ENCODE measurements at regions not wholly inside any gene's neighbourhood (a gene's known extent, or its start where the extent isn't known, plus 50 kb on each side); places are given as distances from the start of the nearest gene placed in this dataset.
"Not testable (repeated sequence)": the region's sequence is repeated elsewhere in the genome, so short reads cannot be mapped to it uniquely, and the experiment has no call there.

GRCh38 chr5:13640270-13640669 is 304.2 kb downstream of the DNAH5 start:
- no peak for DNase-seq

GRCh38 chr5:13632676-13633075 is 311.8 kb downstream of the DNAH5 start:
- peak; percentile 3 for DNase-seq

DNA sequence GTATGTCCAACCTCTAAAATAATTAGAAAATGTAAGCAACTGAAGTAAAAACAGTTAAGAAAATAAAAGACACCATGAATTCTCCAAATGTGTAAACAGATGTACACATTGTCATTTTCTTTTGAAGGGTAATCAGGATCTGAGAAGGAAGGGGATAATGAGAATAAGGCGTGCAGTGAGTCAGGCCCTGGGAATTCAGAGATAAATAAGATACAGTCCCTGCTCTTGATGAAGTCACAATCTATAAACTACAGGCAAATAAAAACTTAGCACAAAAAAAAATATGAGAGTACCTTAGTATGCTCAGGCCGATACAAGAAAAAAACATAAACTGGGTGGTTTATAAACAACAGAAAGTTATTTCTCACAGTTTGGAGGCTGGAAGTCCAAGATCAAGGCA is 315.3 kb downstream of the DNAH5 start:
- DNase-seq = no peak

- no peak for DNase-seq
Measured at GRCh38 chr5:13627673-13628454, 316.6 kb downstream of the DNAH5 start.

DNA sequence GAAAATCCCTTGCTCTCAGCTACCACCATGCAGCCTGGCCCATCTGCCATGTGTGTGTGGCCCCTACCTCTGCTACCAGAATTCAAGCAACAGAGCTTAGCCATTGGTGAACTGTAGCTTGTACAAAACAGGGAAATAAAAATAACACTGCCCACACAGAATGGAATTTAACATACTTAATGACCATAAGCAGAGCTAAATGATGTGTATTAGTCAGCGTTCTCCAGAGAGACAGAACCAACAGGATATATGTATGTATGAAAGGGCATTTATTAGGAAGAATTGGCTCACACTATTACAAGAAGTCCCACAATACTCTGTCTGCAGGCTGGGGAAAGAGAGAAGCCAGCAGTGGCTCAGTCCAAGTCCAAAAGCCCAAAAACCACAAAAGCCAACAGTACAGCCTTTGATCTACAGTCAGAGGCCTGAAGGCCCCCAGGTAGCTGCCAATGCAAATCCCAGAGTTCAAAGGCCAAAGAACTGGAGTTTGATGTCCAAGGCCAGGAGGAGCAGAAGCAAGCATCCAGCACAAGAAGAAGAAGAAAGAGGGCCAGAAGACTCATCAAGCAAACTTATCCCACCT is 318.8 kb downstream of the DNAH5 start:
- DNase-seq = no peak

DNA sequence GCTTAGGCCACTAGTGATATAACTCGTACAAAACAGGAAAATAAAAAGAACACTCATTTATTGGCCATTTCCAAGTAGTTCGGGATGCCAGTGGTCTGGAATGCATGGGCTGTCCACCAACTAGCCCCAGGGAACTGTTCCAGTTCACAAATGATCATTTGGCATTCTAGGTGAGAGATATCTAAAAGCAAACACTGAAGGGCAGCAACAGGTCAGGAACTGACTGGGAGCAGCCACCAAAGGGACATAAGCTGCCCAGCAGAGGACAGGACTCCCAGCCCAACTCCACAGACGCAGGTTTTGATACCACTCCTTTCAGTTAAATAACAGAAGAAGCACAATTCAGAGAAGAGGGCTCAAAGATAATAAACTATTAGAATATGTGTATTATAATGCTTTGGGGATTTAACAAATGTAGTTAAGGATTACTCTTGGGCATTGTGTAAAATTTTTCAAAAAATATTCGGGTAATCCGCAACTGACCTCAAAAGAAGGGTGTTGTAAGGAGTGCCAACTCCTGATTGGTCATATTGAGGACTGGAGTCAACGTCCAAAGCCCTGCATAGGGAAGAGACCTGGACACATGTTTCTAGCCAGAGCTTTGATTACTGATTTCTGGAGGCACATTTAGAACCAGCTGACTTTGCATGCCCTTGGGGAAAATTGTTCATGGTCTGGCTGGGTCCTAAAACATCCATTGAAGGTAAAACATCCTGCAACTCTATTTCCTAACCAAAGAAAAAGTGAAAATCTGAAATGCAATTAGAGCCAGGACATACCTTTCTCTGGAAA is 320.0 kb downstream of the DNAH5 start:
- DNase-seq = no peak

DNA sequence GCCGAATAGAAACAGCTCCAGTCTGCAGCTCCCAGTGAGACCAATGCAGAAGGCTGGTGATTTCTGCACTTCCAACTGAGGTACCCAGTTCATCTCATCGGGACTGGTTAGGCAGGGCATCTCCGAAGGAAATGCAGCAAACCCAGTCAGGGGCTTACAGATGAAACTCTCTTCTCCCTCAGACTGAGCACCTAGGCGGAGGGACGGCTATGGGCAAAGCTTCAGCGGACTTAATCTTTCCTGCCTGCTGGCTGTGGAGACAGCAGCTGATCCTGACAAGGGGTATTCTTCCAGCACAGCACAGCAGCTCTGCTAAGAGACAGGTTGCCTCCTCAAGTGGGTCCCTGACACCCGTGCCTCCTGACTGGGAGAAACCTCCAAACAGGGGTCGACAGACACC is 330.9 kb downstream of the DNAH5 start:
- DNase-seq = no peak

DNA sequence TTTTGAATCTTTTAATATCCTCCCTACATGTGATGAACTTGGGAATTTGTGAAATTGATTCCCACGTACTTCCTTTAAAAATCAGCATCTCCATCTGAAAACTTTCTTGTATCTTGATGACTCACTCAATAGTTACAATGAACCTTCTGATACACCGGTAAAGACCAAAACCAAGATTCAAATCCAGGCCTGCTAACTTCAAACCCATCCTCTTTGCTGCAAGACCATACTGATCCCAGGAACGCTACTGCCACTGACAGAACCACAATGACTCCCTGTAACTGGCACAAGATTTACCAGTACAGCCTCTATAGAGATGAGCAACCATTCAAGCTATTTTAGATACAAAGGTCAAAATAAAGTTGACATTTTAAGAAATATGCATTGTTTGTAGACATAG is 332.9 kb downstream of the DNAH5 start:
- no peak for DNase-seq

- DNase-seq = no peak
Measured at GRCh38 chr5:13609504-13609903, 335.0 kb downstream of the DNAH5 start.

- no peak for DNase-seq
Measured at GRCh38 chr5:13606051-13606450, 338.4 kb downstream of the DNAH5 start.

GRCh38 chr5:13601112-13601511 is 343.4 kb downstream of the DNAH5 start:
- peak; percentile 24 for DNase-seq

DNA sequence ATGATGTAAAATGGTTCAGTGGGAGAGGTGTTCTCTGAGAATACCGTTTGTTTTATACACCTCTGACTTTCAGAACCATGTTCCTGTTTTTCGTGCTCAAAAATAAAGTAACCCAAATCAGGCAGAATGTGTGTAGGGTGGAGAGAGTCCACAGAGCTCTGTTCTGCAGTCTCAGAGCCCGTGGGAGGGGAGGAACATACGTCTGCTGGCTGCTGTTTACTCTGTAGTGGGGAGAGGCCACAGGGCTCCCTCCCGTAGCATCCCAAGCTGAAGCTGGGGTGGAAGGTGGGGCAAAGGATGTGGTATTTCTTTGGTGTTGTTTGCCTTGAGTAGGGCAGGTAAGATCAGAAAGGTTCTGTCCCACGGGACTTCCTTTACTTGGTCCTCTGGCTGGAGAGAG is 348.5 kb downstream of the DNAH5 start:
- no peak for DNase-seq

- peak; percentile 75 for DNase-seq
Measured at GRCh38 chr5:13591621-13592020, 352.9 kb downstream of the DNAH5 start.

- no peak for DNase-seq
Measured at GRCh38 chr5:13585324-13585723, 359.2 kb downstream of the DNAH5 start.

DNA sequence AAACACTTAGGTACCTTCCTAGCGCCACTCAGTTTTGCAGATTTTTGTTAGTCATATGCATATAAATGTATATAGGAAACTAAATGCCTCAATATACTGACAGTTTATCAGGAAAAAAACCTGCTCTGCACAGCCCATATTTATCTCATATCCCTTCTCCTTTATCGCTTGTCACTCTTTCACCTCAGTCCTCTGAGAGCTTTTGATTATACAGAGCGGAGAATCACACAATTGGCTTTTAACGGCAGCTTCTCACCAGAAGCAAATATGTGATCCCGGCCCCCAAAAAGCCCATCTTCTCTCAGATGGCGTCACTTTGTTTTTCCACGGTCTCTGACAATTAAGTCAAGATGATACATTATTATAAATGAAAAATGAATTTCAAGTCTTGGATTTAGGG is 362.6 kb downstream of the DNAH5 start:
- DNase-seq = no peak

DNA sequence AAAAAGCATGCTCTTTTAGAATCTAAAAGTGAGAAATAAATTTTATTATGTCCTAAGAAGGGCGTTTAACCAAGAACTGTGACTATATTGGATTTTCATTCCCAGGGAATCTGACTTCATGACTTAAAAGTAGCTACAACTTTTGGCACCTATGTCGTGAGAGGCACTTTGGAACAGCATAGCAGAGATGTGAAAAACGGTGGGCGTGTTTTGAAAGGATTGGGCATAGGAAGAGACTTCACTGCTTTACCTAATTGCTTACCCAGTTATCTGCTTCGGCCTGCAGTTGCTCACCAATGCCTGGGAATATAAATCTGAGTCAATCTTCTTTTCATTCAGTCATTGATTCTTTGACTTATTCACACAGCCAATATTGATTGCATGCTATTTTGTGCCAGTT is 363.4 kb downstream of the DNAH5 start:
- no peak for DNase-seq

- no peak for DNase-seq
Measured at GRCh38 chr5:13580058-13580457, 364.4 kb downstream of the DNAH5 start.

- DNase-seq = not testable (repeated sequence)
Measured at GRCh38 chr5:13579091-13579490, 365.4 kb downstream of the DNAH5 start.

DNA sequence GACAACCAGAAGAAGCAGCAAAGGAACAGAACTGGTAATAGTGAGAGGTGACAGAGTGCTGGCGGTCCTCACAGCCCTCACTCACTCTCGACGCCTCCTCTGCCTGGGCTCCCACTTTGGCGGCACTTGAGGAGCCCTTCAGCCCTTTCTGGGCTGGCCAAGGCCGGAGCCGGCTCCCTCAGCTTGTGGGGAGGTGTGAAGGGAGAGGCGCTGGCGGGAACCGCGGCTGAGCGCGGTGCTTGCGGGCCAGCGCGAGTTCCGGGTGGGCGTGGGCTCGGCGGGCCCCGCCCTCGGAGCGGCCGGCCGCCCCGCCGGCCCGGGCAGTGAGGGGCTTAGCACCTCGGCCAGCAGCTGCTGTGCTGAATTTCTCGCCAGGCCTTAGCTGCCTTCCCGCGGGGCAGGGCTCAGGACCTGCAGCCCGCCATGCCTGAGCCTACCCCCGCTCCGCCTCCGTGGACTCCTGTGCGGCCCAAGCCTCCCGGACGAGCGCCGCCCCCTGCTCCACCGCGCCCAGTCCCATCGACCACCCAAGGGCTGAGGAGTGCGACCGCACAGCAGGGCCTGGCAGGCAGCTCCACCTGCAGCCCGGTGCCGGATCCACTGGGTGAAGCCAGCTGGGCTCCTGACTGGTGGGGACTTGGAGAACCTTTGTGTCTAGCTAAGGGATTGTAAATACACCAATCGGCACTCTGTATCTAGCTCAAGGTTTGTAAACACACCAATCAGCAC is 366.0 kb downstream of the DNAH5 start:
- DNase-seq = not testable (repeated sequence)

DNA sequence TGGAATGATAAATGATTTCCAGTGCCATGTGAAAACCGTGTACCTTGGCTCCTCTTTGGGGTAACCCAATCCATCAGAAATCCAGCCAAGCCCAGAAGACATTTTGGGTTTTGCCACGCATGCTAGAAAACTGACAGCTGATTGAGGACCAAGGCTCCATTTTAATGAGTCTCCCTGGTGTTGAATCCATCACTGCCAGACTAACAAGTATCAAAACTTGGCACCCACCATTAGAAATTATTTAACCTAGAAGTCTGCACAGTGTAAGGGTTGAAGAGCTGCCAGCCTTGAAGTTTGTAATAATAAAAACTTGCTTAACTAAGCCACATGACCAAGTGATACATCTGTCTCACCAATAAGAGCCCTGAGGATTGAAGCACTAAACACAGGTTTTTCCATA is 369.9 kb downstream of the DNAH5 start:
- no peak for DNase-seq

DNA sequence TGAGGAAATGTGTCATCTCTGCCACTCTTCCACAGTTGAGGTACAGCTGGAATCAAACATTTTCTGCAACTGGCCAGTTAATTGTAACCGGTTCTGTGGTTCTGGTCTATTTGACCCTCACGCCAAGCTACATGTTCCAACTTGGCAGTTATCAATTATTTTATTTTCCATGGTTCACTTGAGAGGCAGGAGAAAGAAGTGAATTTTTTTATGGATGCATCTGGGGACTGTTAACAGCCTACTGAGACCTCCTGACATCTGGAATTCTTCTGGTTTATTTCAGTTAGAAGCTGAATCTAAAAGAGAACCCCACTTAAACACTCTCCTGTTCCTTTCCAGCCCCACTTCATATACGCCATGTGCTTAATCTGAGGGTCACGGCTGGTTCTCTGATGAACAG is 372.3 kb downstream of the DNAH5 start:
- DNase-seq = no peak

- no peak for DNase-seq
Measured at GRCh38 chr5:13569090-13569715, 375.3 kb downstream of the DNAH5 start.

DNA sequence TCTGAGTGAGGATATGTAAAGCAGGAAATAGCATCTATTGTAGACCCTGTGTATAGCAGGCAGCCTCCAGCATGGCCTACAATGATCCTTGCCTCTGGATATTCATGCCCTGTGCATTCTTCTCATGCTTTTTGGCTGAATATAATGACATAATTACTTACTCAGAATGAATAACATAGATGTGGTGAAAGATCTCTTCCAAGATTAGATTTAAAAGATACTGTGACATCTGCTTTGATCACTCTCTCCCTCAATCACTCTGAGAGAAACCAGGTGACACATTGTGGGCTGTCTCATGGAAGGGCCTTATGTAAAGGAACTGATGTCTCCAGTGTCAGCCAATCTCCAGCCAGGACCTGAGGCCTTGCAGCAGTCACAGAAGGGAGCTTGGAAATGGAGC is 376.7 kb downstream of the DNAH5 start:
- DNase-seq = peak; percentile 74

Data from fibroblast of skin of scalp (primary cell).